Hepatocyte (in vitro differentiated cells): ENCODE measurements at regions not wholly inside any gene's neighbourhood (a gene's known extent, or its start where the extent isn't known, plus 50 kb on each side); places are given as distances from the start of the nearest gene placed in this dataset.

Experiments used
- DNase-seq: peaks from one replicate; pipeline ENCODE4 v3.0.0-alpha.2; 2016; ENCODE audit warnings: low spot score
- H2AFZ ChIP-seq: fragments of 200-600 bp; sonication (generic); 2 replicates; pipeline ENCODE4 v1.6.0; 2016; ENCODE audit warnings: antibody characterized with exemption, mild to moderate bottlenecking
- H3K27ac ChIP-seq: fragments of 200-600 bp; sonication (generic); 2 replicates; pipeline ENCODE4 v1.5.1; 2016; ENCODE audit warnings: mild to moderate bottlenecking
- H3K27me3 ChIP-seq: fragments of 200-600 bp; sonication (generic); 2 replicates; pipeline ENCODE4 v1.6.1; 2016
- H3K36me3 ChIP-seq: fragments of 200-600 bp; sonication (generic); replicated peaks from 2 replicates; pipeline ENCODE4 v1.5.1; 2016; ENCODE audit warnings: low read depth; ENCODE audit not compliant: insufficient read depth
- H3K4me1 ChIP-seq: fragments of 200-600 bp; sonication (generic); 2 replicates; pipeline ENCODE4 v1.5.1; 2016; ENCODE audit warnings: mild to moderate bottlenecking, moderate library complexity; ENCODE audit not compliant: insufficient read depth
- H3K4me2 ChIP-seq: fragments of 200-600 bp; sonication (generic); 2 replicates; pipeline ENCODE4 v1.6.0; 2016
- H3K4me3 ChIP-seq: fragments of 200-600 bp; sonication (generic); 2 replicates; pipeline ENCODE4 v1.5.1; 2016; ENCODE audit warnings: mild to moderate bottlenecking
- H3K79me2 ChIP-seq: fragments of 200-600 bp; sonication (generic); 2 replicates; pipeline ENCODE4 v1.6.0; 2017; ENCODE audit warnings: mild to moderate bottlenecking
- H3K9me2 ChIP-seq: fragments of 200-600 bp; sonication (generic); replicated peaks from 2 replicates; pipeline ENCODE4 v1.6.0; 2017; ENCODE audit warnings: mild to moderate bottlenecking; ENCODE audit not compliant: insufficient read depth
- H3K9me3 ChIP-seq: fragments of 200-600 bp; sonication (generic); 2 replicates; pipeline ENCODE4 v1.5.1; 2016; ENCODE audit warnings: low read depth, mild to moderate bottlenecking
- H4K20me1 ChIP-seq: fragments of 200-600 bp; sonication (generic); 2 replicates; pipeline ENCODE4 v1.6.0; 2016; ENCODE audit warnings: mild to moderate bottlenecking; ENCODE audit not compliant: insufficient read depth, poor library complexity, severe bottlenecking
- EZH2 ChIP-seq: fragments of 200-600 bp; sonication (generic); IDR thresholded peaks from 2 replicates; pipeline ENCODE4 v1.6.1; 2016; ENCODE audit warnings: antibody characterized with exemption, mild to moderate bottlenecking, borderline replicate concordance
- EZH2phosphoT487 ChIP-seq: fragments of 200-600 bp; sonication (generic); IDR thresholded peaks from one replicate; pipeline ENCODE4 v1.6.1; 2018; ENCODE audit warnings: antibody characterized with exemption, mild to moderate bottlenecking, low read depth, moderate library complexity; ENCODE audit not compliant: unreplicated experiment, severe bottlenecking
- WGBS: methylation state at CpG from one replicate; pipeline ENCODE4 v1.1.6; 2016; ENCODE audit warnings: low lambda C conversion rate; ENCODE audit errors: missing lambda C conversion rate; 5-methylcytosine and 5-hydroxymethylcytosine counted together
- TF ChIP-seq, protein P1 (sequence below): fragments of 200-600 bp; sonication (generic); IDR thresholded peaks from 2 replicates; pipeline ENCODE4 v1.5.1; 2016; ENCODE audit warnings: antibody characterized with exemption, mild to moderate bottlenecking; ENCODE audit not compliant: poor library complexity

DNA sequence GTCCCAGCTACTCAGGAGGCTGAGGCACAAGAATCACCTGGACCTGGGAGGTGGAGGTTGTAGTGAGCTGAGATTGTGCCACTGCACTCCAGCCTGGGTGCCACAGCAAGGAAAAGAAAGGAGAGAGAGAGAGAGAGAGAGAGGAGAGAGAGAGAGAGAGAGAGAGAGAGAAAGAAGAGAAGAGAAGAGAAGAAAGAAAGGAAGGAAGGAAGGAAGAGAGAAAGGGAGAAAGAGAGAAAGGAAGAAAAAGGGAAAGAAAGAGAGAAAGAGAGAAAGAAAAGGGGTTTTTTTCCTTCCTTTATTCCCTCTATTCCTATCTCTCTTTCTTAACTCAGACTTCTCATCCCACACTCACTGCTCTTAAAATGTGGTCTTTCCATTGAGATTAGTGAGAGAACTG lies 238.7 kb upstream of the PRDM1 start:
- no peak overlapping the region for H2AFZ ChIP-seq
- no peaks in the 10 kb centered on the region for H3K79me2 ChIP-seq
- no peak overlapping the region for H3K4me2 ChIP-seq
- no peaks in the 10 kb centered on the region for H3K4me1 ChIP-seq
- H3K9me2 ChIP-seq, result no peaks in the 10 kb centered on the region
- TF ChIP-seq, protein P1, sequence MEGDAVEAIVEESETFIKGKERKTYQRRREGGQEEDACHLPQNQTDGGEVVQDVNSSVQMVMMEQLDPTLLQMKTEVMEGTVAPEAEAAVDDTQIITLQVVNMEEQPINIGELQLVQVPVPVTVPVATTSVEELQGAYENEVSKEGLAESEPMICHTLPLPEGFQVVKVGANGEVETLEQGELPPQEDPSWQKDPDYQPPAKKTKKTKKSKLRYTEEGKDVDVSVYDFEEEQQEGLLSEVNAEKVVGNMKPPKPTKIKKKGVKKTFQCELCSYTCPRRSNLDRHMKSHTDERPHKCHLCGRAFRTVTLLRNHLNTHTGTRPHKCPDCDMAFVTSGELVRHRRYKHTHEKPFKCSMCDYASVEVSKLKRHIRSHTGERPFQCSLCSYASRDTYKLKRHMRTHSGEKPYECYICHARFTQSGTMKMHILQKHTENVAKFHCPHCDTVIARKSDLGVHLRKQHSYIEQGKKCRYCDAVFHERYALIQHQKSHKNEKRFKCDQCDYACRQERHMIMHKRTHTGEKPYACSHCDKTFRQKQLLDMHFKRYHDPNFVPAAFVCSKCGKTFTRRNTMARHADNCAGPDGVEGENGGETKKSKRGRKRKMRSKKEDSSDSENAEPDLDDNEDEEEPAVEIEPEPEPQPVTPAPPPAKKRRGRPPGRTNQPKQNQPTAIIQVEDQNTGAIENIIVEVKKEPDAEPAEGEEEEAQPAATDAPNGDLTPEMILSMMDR, result no peak
- no peaks in the 10 kb centered on the region for H4K20me1 ChIP-seq
- no peak overlapping the region for H3K27ac ChIP-seq
- DNase-seq, result no peak
- no peaks in the 10 kb centered on the region for H3K9me3 ChIP-seq
- no peak overlapping the region for H3K4me3 ChIP-seq
- H3K36me3 ChIP-seq, result no peaks in the 10 kb centered on the region
- H3K27me3 ChIP-seq, result no peaks in the 10 kb centered on the region

DNA sequence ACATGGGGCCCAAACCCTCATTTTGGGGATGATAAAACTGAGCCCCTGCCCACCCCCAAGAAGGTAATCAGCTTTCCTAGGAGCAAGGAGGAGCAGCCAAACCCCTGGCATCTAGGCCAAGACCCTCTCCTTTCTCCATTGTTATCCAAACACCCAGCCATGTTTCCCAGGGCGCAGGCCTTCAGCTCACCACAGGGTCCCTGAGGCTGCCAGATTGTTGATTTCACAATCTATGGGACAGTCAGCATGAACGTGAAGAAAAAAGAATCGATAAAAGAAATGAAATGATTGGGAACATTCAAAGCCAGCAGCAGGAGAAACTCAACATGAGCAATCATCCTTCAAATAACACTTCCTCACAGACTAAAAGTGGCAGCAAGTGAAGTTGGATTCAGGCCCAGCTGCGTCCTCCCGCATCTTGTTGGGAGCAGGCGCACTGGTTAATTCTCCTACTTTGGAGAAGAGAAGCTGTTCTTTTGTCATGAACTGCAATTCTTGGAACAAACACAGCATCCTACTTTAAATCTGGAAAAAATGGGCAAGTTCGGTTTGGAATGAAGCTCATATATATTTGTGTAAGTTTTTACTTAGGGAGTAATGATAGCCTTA lies 241.8 kb upstream of the PRDM1 start:
- Histone ChIP-seq H4K20me1 (no peaks in the 10 kb centered on the region), H3K9me3 (no peaks in the 10 kb centered on the region), H3K4me2 (no peak overlapping the region), H3K4me1 (no peaks in the 10 kb centered on the region), H3K27me3 (no peaks in the 10 kb centered on the region), H2AFZ (no peak overlapping the region), H3K4me3 (no peak overlapping the region), H3K9me2 (no peaks in the 10 kb centered on the region), H3K27ac (no peak overlapping the region), H3K79me2 (no peaks in the 10 kb centered on the region), H3K36me3 (no peaks in the 10 kb centered on the region)
- 80% methylated on average over 7 of the region's 7 CpGs for WGBS
- TF ChIP-seq, protein P1, result no peak
- TF ChIP-seq EZH2phosphoT487, result no peak
- TF ChIP-seq EZH2, result no peak
- DNase-seq, result no peak

DNA sequence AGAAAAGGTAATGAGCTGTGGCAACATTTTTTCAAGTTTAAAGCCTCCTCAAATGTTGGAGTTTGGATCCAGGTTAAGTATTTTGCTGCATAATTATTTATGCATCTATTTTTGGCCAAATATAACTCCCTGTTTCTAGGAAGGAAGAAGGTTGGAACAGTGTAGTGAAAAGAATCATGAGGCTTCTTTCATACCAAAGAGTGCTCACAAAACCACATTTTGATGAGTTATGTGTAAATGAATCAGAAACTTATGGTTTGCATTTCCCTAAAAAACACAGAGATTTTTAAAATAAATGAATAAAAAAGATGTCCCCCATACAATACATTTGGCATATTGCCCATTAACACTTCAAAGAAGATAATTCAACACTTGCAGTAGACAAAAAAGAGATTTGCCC lies 246.9 kb upstream of the PRDM1 start:
- Histone ChIP-seq H3K4me3 (no peak overlapping the region), H2AFZ (no peak overlapping the region), H4K20me1 (no peaks in the 10 kb centered on the region), H3K36me3 (no peaks in the 10 kb centered on the region), H3K4me2 (no peak overlapping the region), H3K9me3 (no peaks in the 10 kb centered on the region), H3K27ac (no peak overlapping the region), H3K27me3 (no peaks in the 10 kb centered on the region), H3K4me1 (no peaks in the 10 kb centered on the region), H3K9me2 (no peaks in the 10 kb centered on the region), H3K79me2 (no peaks in the 10 kb centered on the region)
- TF ChIP-seq, protein P1, result no peak
- TF ChIP-seq EZH2, result no peak
- TF ChIP-seq EZH2phosphoT487, result no peak
- no peak for DNase-seq

DNA sequence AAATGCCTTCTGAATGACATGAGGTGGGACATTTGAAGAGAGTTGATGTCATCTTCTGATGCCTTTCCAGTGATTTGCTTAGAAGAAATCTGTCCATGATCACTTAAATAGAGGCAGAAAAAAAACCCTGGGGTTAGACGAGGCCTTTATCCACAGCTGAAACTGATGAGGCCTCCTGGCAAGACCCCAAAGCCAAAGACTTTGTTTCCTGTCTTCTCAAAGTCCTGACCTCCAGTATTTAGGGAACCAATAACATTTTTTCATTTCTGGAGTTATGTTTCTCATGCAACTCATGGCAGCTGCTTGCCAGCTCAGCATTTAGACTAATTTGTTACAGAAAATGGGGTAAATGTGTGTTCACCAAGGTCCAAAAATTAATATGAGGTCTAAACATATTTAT lies 248.0 kb upstream of the PRDM1 start:
- no peak overlapping the region for H3K4me3 ChIP-seq
- no peaks in the 10 kb centered on the region for H3K9me3 ChIP-seq
- no peaks in the 10 kb centered on the region for H3K27me3 ChIP-seq
- no peak for DNase-seq
- no peak overlapping the region for H2AFZ ChIP-seq
- H3K4me2 ChIP-seq, result no peak overlapping the region
- TF ChIP-seq EZH2 (no peak), EZH2phosphoT487 (no peak)
- TF ChIP-seq, protein P1, result no peak
- H3K9me2 ChIP-seq, result no peaks in the 10 kb centered on the region
- no peaks in the 10 kb centered on the region for H3K79me2 ChIP-seq
- H4K20me1 ChIP-seq, result no peaks in the 10 kb centered on the region
- no peaks in the 10 kb centered on the region for H3K4me1 ChIP-seq
- no peaks in the 10 kb centered on the region for H3K36me3 ChIP-seq
- 68% methylated on average over 1 of the region's 1 CpG for WGBS
- H3K27ac ChIP-seq, result no peak overlapping the region
